ENCODE measurements at regions not wholly inside any gene's neighbourhood (a gene's known extent, or its start where the extent isn't known, plus 50 kb on each side); places are given as distances from the start of the nearest gene placed in this dataset.

DNA sequence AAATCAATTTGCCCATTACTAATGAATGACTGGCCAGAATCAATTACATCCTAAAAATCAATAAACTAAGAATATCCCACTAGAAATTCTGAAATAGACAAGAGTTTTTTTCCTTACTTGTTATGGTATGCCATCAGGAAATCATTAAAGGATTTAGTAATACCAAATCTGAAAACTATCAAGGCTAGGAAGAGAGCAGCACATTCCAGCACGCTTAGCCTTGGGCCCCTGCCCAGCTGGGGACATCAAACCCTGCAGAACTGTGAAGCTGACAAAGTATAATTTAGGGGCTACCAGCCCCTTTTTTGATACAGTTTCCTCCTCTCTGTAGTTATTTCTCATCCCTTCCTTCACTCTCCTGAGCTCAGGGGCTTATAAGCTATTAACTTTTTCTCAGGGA, 247.8 kb upstream of the ZC3H12C start:
- Mint-ChIP-seq H3K9me3 (ENCODE audit: unreplicated experiment) (no peaks in the 10 kb centered on the region), H3K4me1 (ENCODE audit: unreplicated experiment) (peaks cover 29% of the 10 kb centered on the region), H3K36me3 (ENCODE audit: unreplicated experiment) (no peaks in the 10 kb centered on the region), H3K27me3 (ENCODE audit: unreplicated experiment) (no peaks in the 10 kb centered on the region), H3K4me3 (ENCODE audit: unreplicated experiment) (no peak overlapping the region), H3K27ac (ENCODE audit: unreplicated experiment) (peak overlapping the region; percentile 74)
- TF ChIP-seq, protein P1, sequence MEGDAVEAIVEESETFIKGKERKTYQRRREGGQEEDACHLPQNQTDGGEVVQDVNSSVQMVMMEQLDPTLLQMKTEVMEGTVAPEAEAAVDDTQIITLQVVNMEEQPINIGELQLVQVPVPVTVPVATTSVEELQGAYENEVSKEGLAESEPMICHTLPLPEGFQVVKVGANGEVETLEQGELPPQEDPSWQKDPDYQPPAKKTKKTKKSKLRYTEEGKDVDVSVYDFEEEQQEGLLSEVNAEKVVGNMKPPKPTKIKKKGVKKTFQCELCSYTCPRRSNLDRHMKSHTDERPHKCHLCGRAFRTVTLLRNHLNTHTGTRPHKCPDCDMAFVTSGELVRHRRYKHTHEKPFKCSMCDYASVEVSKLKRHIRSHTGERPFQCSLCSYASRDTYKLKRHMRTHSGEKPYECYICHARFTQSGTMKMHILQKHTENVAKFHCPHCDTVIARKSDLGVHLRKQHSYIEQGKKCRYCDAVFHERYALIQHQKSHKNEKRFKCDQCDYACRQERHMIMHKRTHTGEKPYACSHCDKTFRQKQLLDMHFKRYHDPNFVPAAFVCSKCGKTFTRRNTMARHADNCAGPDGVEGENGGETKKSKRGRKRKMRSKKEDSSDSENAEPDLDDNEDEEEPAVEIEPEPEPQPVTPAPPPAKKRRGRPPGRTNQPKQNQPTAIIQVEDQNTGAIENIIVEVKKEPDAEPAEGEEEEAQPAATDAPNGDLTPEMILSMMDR (IDR thresholded peaks at IDR 0.05) = no peak
- no peak for DNase-seq (ENCODE audit: extremely low spot score, unreplicated experiment)

DNA sequence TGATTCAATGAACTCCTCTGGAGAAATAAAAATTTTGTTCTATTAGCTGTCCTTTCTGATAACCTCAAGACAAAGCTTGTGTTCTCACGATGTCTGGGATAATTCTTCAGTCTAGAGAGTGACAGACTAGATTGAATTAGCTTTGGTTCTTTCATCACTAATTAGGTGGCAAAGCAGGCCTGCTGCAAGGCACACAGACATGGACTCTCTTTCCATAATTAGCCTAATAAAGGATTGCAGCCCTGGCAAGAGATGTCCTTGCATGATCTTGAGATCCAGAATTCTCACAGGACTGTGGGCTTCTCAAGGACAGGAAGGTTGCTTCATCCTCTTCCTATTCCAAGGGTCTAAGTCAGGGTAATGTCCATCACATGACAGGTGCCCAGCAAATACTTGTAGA, 245.6 kb upstream of the ZC3H12C start:
- no peak overlapping the region for H3K4me3 Mint-ChIP-seq (ENCODE audit: unreplicated experiment)
- TF ChIP-seq, protein P1 (IDR thresholded peaks at IDR 0.05) = no peak

DNA sequence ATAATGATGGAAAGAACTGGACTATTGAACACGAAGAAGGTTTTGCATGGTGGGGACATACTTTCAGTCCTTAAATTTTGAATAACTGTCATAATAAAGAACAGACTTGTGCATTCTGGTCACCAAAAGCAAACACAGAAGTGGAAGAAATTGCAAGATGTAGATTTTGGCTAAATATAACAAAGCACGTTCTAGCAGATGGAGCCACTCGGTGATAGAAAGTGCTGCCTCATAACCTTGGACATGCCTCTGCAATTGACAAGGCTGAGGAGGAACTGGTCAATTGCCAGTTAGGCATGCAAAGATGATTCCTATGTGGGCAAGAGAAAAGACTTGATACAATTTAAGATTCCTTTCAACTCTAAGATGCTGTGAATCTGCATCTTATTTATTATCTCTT, 244.1 kb upstream of the ZC3H12C start:
- DNase-seq (ENCODE audit: extremely low spot score, unreplicated experiment) = no peak
- Mint-ChIP-seq H3K27ac (ENCODE audit: unreplicated experiment) (no peak overlapping the region), H3K36me3 (ENCODE audit: unreplicated experiment) (no peaks in the 10 kb centered on the region), H3K4me1 (ENCODE audit: unreplicated experiment) (peaks cover 34% of the 10 kb centered on the region), H3K27me3 (ENCODE audit: unreplicated experiment) (no peaks in the 10 kb centered on the region), H3K9me3 (ENCODE audit: unreplicated experiment) (no peaks in the 10 kb centered on the region), H3K4me3 (ENCODE audit: unreplicated experiment) (no peak overlapping the region)
- TF ChIP-seq, protein P1 (IDR thresholded peaks at IDR 0.05) = no peak

More for the DNA sequence above, 245.6 kb upstream of the ZC3H12C start:
- Mint-ChIP-seq H3K4me1 (ENCODE audit: unreplicated experiment) (peaks cover 32% of the 10 kb centered on the region), H3K27me3 (ENCODE audit: unreplicated experiment) (no peaks in the 10 kb centered on the region), H3K27ac (ENCODE audit: unreplicated experiment) (no peak overlapping the region), H3K36me3 (ENCODE audit: unreplicated experiment) (no peaks in the 10 kb centered on the region), H3K9me3 (ENCODE audit: unreplicated experiment) (no peaks in the 10 kb centered on the region)
- DNase-seq (ENCODE audit: extremely low spot score, unreplicated experiment) = no peak

DNA sequence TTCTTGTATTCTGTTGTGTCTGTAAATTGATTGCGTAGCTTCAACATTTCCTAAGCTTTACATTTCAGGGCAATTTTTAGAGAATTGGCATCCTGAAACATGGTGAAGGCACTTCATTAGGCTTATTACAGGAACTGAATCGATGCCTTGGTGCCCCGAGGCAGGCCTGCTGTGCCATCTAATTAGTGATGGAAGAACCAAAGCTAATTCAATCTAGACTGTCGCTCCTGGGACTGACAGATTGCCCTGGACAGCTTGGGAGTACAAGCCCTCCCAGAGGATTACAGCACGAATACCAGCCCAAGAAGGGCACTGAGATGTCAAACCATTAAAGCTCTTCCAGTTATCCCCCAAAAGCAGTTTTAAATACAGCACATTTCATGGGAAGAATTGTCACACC, 243.2 kb upstream of the ZC3H12C start:
- no peak for DNase-seq (ENCODE audit: extremely low spot score, unreplicated experiment)
- TF ChIP-seq, protein P1 (IDR thresholded peaks at IDR 0.05) = no peak
- peaks cover 30% of the 10 kb centered on the region for H3K4me1 Mint-ChIP-seq (ENCODE audit: unreplicated experiment)
- no peak overlapping the region for H3K27ac Mint-ChIP-seq (ENCODE audit: unreplicated experiment)
- H3K4me3 Mint-ChIP-seq (ENCODE audit: unreplicated experiment) = no peak overlapping the region
- H3K27me3 Mint-ChIP-seq (ENCODE audit: unreplicated experiment) = no peaks in the 10 kb centered on the region
- H3K9me3 Mint-ChIP-seq (ENCODE audit: unreplicated experiment) = no peaks in the 10 kb centered on the region
- H3K36me3 Mint-ChIP-seq (ENCODE audit: unreplicated experiment) = no peaks in the 10 kb centered on the region

DNA sequence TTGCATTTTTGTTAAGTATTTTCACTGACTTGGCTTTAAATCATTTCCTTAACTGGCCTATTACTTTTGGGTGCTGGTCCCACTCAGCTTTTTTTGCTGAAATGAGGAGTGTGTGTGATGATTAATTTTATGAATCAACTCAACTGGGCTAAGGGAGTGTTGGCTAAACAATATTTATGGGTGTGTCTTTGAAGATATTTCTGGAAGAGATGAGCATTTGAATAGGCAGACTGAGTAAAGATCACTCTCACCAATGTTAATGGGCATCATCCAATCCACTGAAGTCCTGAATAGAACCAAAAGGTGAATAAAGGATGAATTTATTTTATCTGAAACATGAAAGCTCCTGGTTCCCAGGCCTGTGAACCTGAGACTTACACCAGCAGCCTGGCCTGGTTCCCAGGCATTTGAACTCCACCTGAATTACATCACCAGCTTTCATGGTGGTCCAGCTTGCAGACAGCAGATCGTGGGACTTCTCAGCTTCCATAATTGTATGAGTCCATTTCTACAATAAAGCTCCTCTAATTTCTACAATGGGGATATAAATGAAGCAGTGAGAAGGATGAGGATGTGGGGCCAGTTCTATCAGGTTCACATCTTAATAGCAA, 241.3 kb upstream of the ZC3H12C start:
- DNase-seq (ENCODE audit: extremely low spot score, unreplicated experiment) = no peak
- Mint-ChIP-seq H3K36me3 (ENCODE audit: unreplicated experiment) (no peaks in the 10 kb centered on the region), H3K4me1 (ENCODE audit: unreplicated experiment) (peaks cover 14% of the 10 kb centered on the region), H3K4me3 (ENCODE audit: unreplicated experiment) (no peak overlapping the region), H3K27me3 (ENCODE audit: unreplicated experiment) (no peaks in the 10 kb centered on the region), H3K27ac (ENCODE audit: unreplicated experiment) (no peak overlapping the region), H3K9me3 (ENCODE audit: unreplicated experiment) (no peaks in the 10 kb centered on the region)
- TF ChIP-seq, protein P1 (IDR thresholded peaks at IDR 0.05) = no peak

Measured in osteocyte (in vitro differentiated cells).